Skeletal muscle satellite cell (primary cell): ENCODE measurements at regions not wholly inside any gene's neighbourhood (a gene's known extent, or its start where the extent isn't known, plus 50 kb on each side); places are given as distances from the start of the nearest gene placed in this dataset.
"Not testable (repeated sequence)": the region's sequence is repeated elsewhere in the genome, so short reads cannot be mapped to it uniquely, and the experiment has no call there.

ENCODE experiments used
- H3K27me3 ChIP-seq: 2 replicates; pipeline ENCODE4 v1.7.0; 2013; ENCODE audit warnings: low read length; ENCODE audit not compliant: control insufficient read depth, insufficient read depth
- H3K36me3 ChIP-seq: 2 replicates; pipeline ENCODE4 v1.7.0; 2013; ENCODE audit warnings: mild to moderate bottlenecking, control low read depth, low read length; ENCODE audit not compliant: insufficient read depth
- H3K4me1 ChIP-seq: 2 replicates; pipeline ENCODE4 v1.7.0; 2013; ENCODE audit warnings: low read length; ENCODE audit not compliant: control insufficient read depth, insufficient read depth
- H3K4me2 ChIP-seq: 2 replicates; pipeline ENCODE4 v1.7.0; 2013; ENCODE audit warnings: mild to moderate bottlenecking, low read length
- H3K4me3 ChIP-seq: 2 replicates; pipeline ENCODE4 v1.7.0; 2013; ENCODE audit warnings: low read length
- H3K9ac ChIP-seq: 2 replicates; pipeline ENCODE4 v1.7.0; 2013; ENCODE audit warnings: mild to moderate bottlenecking, low read depth, low read length, moderate library complexity
- H3K9me3 ChIP-seq: replicated peaks from 2 replicates; pipeline ENCODE4 v1.7.0; 2013; ENCODE audit warnings: mild to moderate bottlenecking, control low read depth, low read length

GRCh38 chr2:163132850-163133249, 294.3 kb upstream of the KCNH7 start:
- no peak overlapping the region for H3K9ac ChIP-seq
- H3K9me3 ChIP-seq = no peaks in the 10 kb centered on the region
- no peaks in the 10 kb centered on the region for H3K36me3 ChIP-seq
- H3K4me2 ChIP-seq = no peak overlapping the region
- H3K4me1 ChIP-seq = no peaks in the 10 kb centered on the region
- no peak overlapping the region for H3K4me3 ChIP-seq
- no peaks in the 10 kb centered on the region for H3K27me3 ChIP-seq

GRCh38 chr2:163132207-163132606, 293.6 kb upstream of the KCNH7 start:
- H3K27me3 ChIP-seq = not testable (repeated sequence)

GRCh38 chr2:163123526-163123925, 285.0 kb upstream of the KCNH7 start:
- Histone ChIP-seq H3K9me3 (no peaks in the 10 kb centered on the region), H3K4me3 (no peak overlapping the region), H3K4me1 (no peaks in the 10 kb centered on the region), H3K9ac (no peak overlapping the region), H3K36me3 (no peaks in the 10 kb centered on the region), H3K27me3 (peaks cover 5% of the 10 kb centered on the region), H3K4me2 (no peak overlapping the region)

More at GRCh38 chr2:163132207-163132606, 293.6 kb upstream of the KCNH7 start:
- not testable (repeated sequence) for H3K4me2 ChIP-seq, H3K4me1 ChIP-seq, H3K36me3 ChIP-seq, H3K4me3 ChIP-seq, H3K9me3 ChIP-seq, H3K9ac ChIP-seq

- no peak overlapping the region for H3K9ac ChIP-seq
- no peaks in the 10 kb centered on the region for H3K9me3 ChIP-seq
- peaks cover 5% of the 10 kb centered on the region for H3K27me3 ChIP-seq
- H3K4me3 ChIP-seq = no peak overlapping the region
- no peak overlapping the region for H3K4me2 ChIP-seq
- no peaks in the 10 kb centered on the region for H3K36me3 ChIP-seq
- no peaks in the 10 kb centered on the region for H3K4me1 ChIP-seq
These were observed 283.7 kb upstream of the KCNH7 start for GRCh38 chr2:163122257-163122656.

GRCh38 chr2:163121483-163121882, 282.9 kb upstream of the KCNH7 start:
- Histone ChIP-seq H3K9ac (no peak overlapping the region), H3K4me1 (no peaks in the 10 kb centered on the region), H3K27me3 (peaks cover 5% of the 10 kb centered on the region), H3K4me3 (no peak overlapping the region), H3K36me3 (no peaks in the 10 kb centered on the region), H3K9me3 (no peaks in the 10 kb centered on the region), H3K4me2 (no peak overlapping the region)

- Histone ChIP-seq H3K4me2 (no peak overlapping the region), H3K9me3 (no peaks in the 10 kb centered on the region), H3K36me3 (no peaks in the 10 kb centered on the region), H3K4me3 (no peak overlapping the region), H3K27me3 (peaks cover 5% of the 10 kb centered on the region), H3K4me1 (no peaks in the 10 kb centered on the region), H3K9ac (no peak overlapping the region)
These were observed 281.4 kb upstream of the KCNH7 start for GRCh38 chr2:163119966-163120365.

GRCh38 chr2:163086940-163087339, 248.4 kb upstream of the KCNH7 start:
- Histone ChIP-seq H3K27me3 (no peaks in the 10 kb centered on the region), H3K9ac (no peak overlapping the region)

GRCh38 chr2:163085366-163086024, 246.9 kb upstream of the KCNH7 start:
- not testable (repeated sequence) for H3K9me3 ChIP-seq, H3K4me2 ChIP-seq, H3K36me3 ChIP-seq, H3K27me3 ChIP-seq, H3K4me1 ChIP-seq, H3K4me3 ChIP-seq, H3K9ac ChIP-seq

More at GRCh38 chr2:163086940-163087339, 248.4 kb upstream of the KCNH7 start:
- Histone ChIP-seq H3K4me1 (no peaks in the 10 kb centered on the region), H3K36me3 (no peaks in the 10 kb centered on the region), H3K4me2 (no peak overlapping the region), H3K4me3 (no peak overlapping the region), H3K9me3 (no peaks in the 10 kb centered on the region)

- no peaks in the 10 kb centered on the region for H3K9me3 ChIP-seq
- H3K4me1 ChIP-seq = no peaks in the 10 kb centered on the region
- H3K9ac ChIP-seq = no peak overlapping the region
- no peak overlapping the region for H3K4me3 ChIP-seq
- H3K27me3 ChIP-seq = no peaks in the 10 kb centered on the region
- no peak overlapping the region for H3K4me2 ChIP-seq
- H3K36me3 ChIP-seq = no peaks in the 10 kb centered on the region
These were observed 243.2 kb upstream of the KCNH7 start for GRCh38 chr2:163081754-163082153.

- Histone ChIP-seq H3K36me3 (no peaks in the 10 kb centered on the region), H3K9me3 (no peaks in the 10 kb centered on the region), H3K27me3 (no peaks in the 10 kb centered on the region), H3K4me2 (no peak overlapping the region), H3K4me1 (no peaks in the 10 kb centered on the region), H3K4me3 (no peak overlapping the region), H3K9ac (no peak overlapping the region)
These were observed 238.7 kb upstream of the KCNH7 start for GRCh38 chr2:163077241-163077640.

GRCh38 chr2:163066085-163066484, 227.5 kb upstream of the KCNH7 start:
- Histone ChIP-seq H3K9ac (no peak overlapping the region), H3K4me2 (no peak overlapping the region), H3K9me3 (no peaks in the 10 kb centered on the region), H3K36me3 (no peaks in the 10 kb centered on the region), H3K4me1 (no peaks in the 10 kb centered on the region), H3K4me3 (no peak overlapping the region), H3K27me3 (no peaks in the 10 kb centered on the region)

- no peak overlapping the region for H3K4me3 ChIP-seq
These were observed 224.0 kb upstream of the KCNH7 start for GRCh38 chr2:163062524-163062923.

More at GRCh38 chr2:163062524-163062923, 224.0 kb upstream of the KCNH7 start:
- H3K27me3 ChIP-seq = no peaks in the 10 kb centered on the region
- no peak overlapping the region for H3K4me2 ChIP-seq
- no peaks in the 10 kb centered on the region for H3K36me3 ChIP-seq
- no peak overlapping the region for H3K9ac ChIP-seq
- no peaks in the 10 kb centered on the region for H3K9me3 ChIP-seq
- H3K4me1 ChIP-seq = no peaks in the 10 kb centered on the region
